Loucy (cell line): ENCODE measurements at regions not wholly inside any gene's neighbourhood (a gene's known extent, or its start where the extent isn't known, plus 50 kb on each side); places are given as distances from the start of the nearest gene placed in this dataset.

Source experiments
- CTCF ChIP-seq: fragments of 200-600 bp; sonication (generic); conservative IDR thresholded peaks from 2 replicates; pipeline ENCODE4 v1.5.1; 2014; ENCODE audit warnings: mild to moderate bottlenecking, antibody characterized with exemption, low read length
- EZH2phosphoT487 ChIP-seq: fragments of 200-600 bp; IDR thresholded peaks from 2 replicates; pipeline ENCODE4 v1.6.1; 2018; ENCODE audit warnings: antibody characterized with exemption, mild to moderate bottlenecking, moderate library complexity, borderline replicate concordance

DNA sequence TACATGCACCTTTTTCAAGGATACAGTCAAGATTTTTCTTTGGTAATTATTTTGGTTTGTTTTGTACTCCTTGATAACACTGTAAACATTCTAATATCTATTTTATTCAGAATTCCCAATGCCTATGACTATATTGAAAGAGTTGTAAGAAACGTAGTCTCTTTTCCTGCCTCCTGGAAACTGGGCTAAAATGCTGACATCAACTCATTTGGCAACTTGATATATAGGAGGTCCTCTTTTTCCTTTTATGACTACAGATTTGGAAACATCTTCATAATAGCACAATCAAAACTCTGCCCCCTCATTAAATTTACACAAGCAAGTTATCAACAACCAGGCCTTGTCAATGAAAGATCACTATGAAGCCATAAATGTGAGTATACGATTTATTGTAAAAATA lies 422.3 kb upstream of the PCDH15 start:
- TF ChIP-seq CTCF, result no peak
- no peak for TF ChIP-seq EZH2phosphoT487
